ENCODE measurements at regions not wholly inside any gene's neighbourhood (a gene's known extent, or its start where the extent isn't known, plus 50 kb on each side); places are given as distances from the start of the nearest gene placed in this dataset.
A peak's percentile ranks its signal among the peaks of the same experiment; 100 is the strongest.
"Not testable (repeated sequence)": the region's sequence is repeated elsewhere in the genome, so short reads cannot be mapped to it uniquely, and the experiment has no call there.

GRCh38 chr13:74248477-74248876 is 114.3 kb upstream of the KLF12 start:
- DNase-seq (ENCODE audit: low spot score): no peak

GRCh38 chr13:74246487-74246886 is 112.3 kb upstream of the KLF12 start:
- peak; percentile 46 for DNase-seq (ENCODE audit: low spot score)

- DNase-seq (ENCODE audit: low spot score): peak; percentile 61
Observed at GRCh38 chr13:74243637-74244526, 109.7 kb upstream of the KLF12 start.

- DNase-seq (ENCODE audit: low spot score): not testable (repeated sequence)
Observed at GRCh38 chr13:74241343-74241742, 107.1 kb upstream of the KLF12 start.

GRCh38 chr13:74230984-74231501 is 96.8 kb upstream of the KLF12 start:
- DNase-seq (ENCODE audit: low spot score): peak; percentile 42

GRCh38 chr13:74229242-74229641 is 95.0 kb upstream of the KLF12 start:
- DNase-seq (ENCODE audit: low spot score): no peak

- DNase-seq (ENCODE audit: low spot score): no peak
Observed at GRCh38 chr13:74227476-74228158, 93.4 kb upstream of the KLF12 start.

- no peak for DNase-seq (ENCODE audit: low spot score)
Observed at GRCh38 chr13:74226791-74227475, 92.7 kb upstream of the KLF12 start.

GRCh38 chr13:74221752-74222151 is 87.5 kb upstream of the KLF12 start:
- DNase-seq (ENCODE audit: low spot score): no peak

GRCh38 chr13:74219566-74219965 is 85.4 kb upstream of the KLF12 start:
- no peak for DNase-seq (ENCODE audit: low spot score)

GRCh38 chr13:74218291-74218690 is 84.1 kb upstream of the KLF12 start:
- no peak for DNase-seq (ENCODE audit: low spot score)

GRCh38 chr13:74217811-74218210 is 83.6 kb upstream of the KLF12 start:
- no peak for DNase-seq (ENCODE audit: low spot score)

GRCh38 chr13:74215420-74215819 is 81.2 kb upstream of the KLF12 start:
- no peak for DNase-seq (ENCODE audit: low spot score)

- DNase-seq (ENCODE audit: low spot score): no peak
Observed at GRCh38 chr13:74214321-74214720, 80.1 kb upstream of the KLF12 start.

- DNase-seq (ENCODE audit: low spot score): no peak
Observed at GRCh38 chr13:74210693-74211393, 76.6 kb upstream of the KLF12 start.

GRCh38 chr13:74206855-74207254 is 72.7 kb upstream of the KLF12 start:
- DNase-seq (ENCODE audit: low spot score): no peak

GRCh38 chr13:74206061-74206561 is 71.9 kb upstream of the KLF12 start:
- DNase-seq (ENCODE audit: low spot score): no peak

- no peak for DNase-seq (ENCODE audit: low spot score)
Observed at GRCh38 chr13:74205313-74205690, 71.1 kb upstream of the KLF12 start.

- no peak for DNase-seq (ENCODE audit: low spot score)
Observed at GRCh38 chr13:74204602-74205312, 70.6 kb upstream of the KLF12 start.

- no peak for DNase-seq (ENCODE audit: low spot score)
Observed at GRCh38 chr13:74203576-74203975, 69.4 kb upstream of the KLF12 start.

Data from CD4-positive, alpha-beta T cell treated with Interleukin-15 for 4 hours (primary cell).